ENCODE measurements at regions not wholly inside any gene's neighbourhood (a gene's known extent, or its start where the extent isn't known, plus 50 kb on each side); places are given as distances from the start of the nearest gene placed in this dataset.
"Not testable (repeated sequence)": the region's sequence is repeated elsewhere in the genome, so short reads cannot be mapped to it uniquely, and the experiment has no call there.

DNA sequence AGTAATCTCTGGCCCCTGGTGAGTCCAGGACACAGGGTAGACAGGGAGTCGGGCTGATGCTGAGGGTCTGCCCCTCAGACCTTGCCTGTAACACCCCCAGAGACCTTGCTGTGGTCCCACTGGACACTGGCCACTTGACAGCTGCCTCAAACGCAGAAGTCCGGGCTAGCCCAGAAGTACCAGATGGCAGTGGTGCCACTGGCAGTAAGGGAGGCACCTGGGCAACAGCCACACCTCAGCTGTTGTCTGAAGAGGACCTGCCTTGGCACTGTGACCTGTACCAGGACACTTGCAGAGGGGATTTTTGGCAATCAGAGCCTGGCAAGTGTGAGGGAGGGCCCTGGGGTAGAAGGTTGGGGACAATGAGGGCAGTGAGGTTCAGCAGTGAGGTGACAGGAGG is 63.3 kb upstream of the UXT start:
- Histone ChIP-seq H3K4me1 (ENCODE audit: control insufficient read depth, extremely low read depth, insufficient read depth, low read length) (no peaks in the 10 kb centered on the region), H3K4me3 (ENCODE audit: control insufficient read depth in 2 of 3, extremely low read depth in 1 of 3, insufficient read depth in 2 of 3, low read depth in 1 of 3, low read length in 3 of 3) (no peak overlapping the region), H3K27ac (ENCODE audit: control insufficient read depth, insufficient read depth, low read length) (no peak overlapping the region), H2AFZ (ENCODE audit: control insufficient read depth, low read length) (no peak overlapping the region), H3K79me2 (ENCODE audit: control insufficient read depth, insufficient read depth, low read length) (no peaks in the 10 kb centered on the region), H4K20me1 (ENCODE audit: control insufficient read depth, extremely low read depth, insufficient read depth, low read length) (no peaks in the 10 kb centered on the region), H3K9ac (ENCODE audit: control insufficient read depth, extremely low read depth, insufficient read depth, low read length) (no peak overlapping the region), H3K4me2 (ENCODE audit: control insufficient read depth, extremely low read depth, insufficient read depth, low read depth, low read length) (no peak overlapping the region), H3K9me1 (ENCODE audit: control insufficient read depth, extremely low read depth, insufficient read depth, low read length) (no peaks in the 10 kb centered on the region), H3K27me3 (ENCODE audit: control insufficient read depth, extremely low read depth, insufficient read depth, low read length) (no peaks in the 10 kb centered on the region), H3K36me3 (ENCODE audit: control insufficient read depth in 2 of 2, extremely low read depth in 1 of 2, insufficient read depth in 2 of 2, low read length in 2 of 2) (no peaks in the 10 kb centered on the region), H3K9me3 (ENCODE audit: control insufficient read depth, low read depth, low read length) (peaks cover 9% of the 10 kb centered on the region)
- TF ChIP-seq, protein P1, sequence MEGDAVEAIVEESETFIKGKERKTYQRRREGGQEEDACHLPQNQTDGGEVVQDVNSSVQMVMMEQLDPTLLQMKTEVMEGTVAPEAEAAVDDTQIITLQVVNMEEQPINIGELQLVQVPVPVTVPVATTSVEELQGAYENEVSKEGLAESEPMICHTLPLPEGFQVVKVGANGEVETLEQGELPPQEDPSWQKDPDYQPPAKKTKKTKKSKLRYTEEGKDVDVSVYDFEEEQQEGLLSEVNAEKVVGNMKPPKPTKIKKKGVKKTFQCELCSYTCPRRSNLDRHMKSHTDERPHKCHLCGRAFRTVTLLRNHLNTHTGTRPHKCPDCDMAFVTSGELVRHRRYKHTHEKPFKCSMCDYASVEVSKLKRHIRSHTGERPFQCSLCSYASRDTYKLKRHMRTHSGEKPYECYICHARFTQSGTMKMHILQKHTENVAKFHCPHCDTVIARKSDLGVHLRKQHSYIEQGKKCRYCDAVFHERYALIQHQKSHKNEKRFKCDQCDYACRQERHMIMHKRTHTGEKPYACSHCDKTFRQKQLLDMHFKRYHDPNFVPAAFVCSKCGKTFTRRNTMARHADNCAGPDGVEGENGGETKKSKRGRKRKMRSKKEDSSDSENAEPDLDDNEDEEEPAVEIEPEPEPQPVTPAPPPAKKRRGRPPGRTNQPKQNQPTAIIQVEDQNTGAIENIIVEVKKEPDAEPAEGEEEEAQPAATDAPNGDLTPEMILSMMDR (optimal IDR thresholded peaks at IDR 0.05 in 1 of 3, IDR thresholded peaks at IDR 0.05 in 1 of 3, conservative IDR thresholded peaks at IDR 0.05 in 1 of 3; ENCODE audit: extremely low read depth in 1 of 3, insufficient read depth in 2 of 3, low read length in 3 of 3): no peak
- no peak for TF ChIP-seq EZH2 (IDR thresholded peaks at IDR 0.05; ENCODE audit: low read length)
- FAIRE-seq (no peak), DNase-seq (ENCODE audit: low read depth, low spot score) (no peak)
- dilution Hi-C loops (cut with MboI; ENCODE audit: extremely low pct_ligation_motif_present, low sequenced_read_pairs): no loop called here

DNA sequence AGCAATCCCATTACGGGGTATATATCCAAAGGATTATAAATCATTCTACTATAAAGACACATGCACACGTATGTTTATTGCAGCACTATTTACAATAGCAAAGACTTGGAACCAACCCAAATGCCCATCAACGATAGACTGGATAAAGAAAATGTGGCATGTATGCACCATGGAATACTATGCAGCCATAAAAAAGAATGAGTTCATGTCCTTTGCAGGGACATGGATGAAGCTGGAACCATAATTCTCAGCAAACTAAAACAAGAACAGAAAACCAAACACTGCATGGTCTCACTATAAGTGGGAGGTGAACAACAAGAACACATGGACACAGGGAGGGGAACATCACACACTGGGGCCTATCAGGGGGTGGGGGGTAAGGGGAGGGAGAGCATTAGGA is 56.1 kb upstream of the UXT start:
- H3K9me1 ChIP-seq (ENCODE audit: control insufficient read depth, extremely low read depth, insufficient read depth, low read length); H3K9ac ChIP-seq (ENCODE audit: control insufficient read depth, extremely low read depth, insufficient read depth, low read length); H3K4me3 ChIP-seq (ENCODE audit: control insufficient read depth in 2 of 3, extremely low read depth in 1 of 3, insufficient read depth in 2 of 3, low read depth in 1 of 3, low read length in 3 of 3); H4K20me1 ChIP-seq (ENCODE audit: control insufficient read depth, extremely low read depth, insufficient read depth, low read length); H3K79me2 ChIP-seq (ENCODE audit: control insufficient read depth, insufficient read depth, low read length); FAIRE-seq; H3K27ac ChIP-seq (ENCODE audit: control insufficient read depth, insufficient read depth, low read length); H3K9me3 ChIP-seq (ENCODE audit: control insufficient read depth, low read depth, low read length); dilution Hi-C loops (cut with MboI; ENCODE audit: extremely low pct_ligation_motif_present, low sequenced_read_pairs); H3K4me2 ChIP-seq (ENCODE audit: control insufficient read depth, extremely low read depth, insufficient read depth, low read depth, low read length); H3K27me3 ChIP-seq (ENCODE audit: control insufficient read depth, extremely low read depth, insufficient read depth, low read length); DNase-seq (ENCODE audit: low read depth, low spot score); H3K36me3 ChIP-seq (ENCODE audit: control insufficient read depth in 2 of 2, extremely low read depth in 1 of 2, insufficient read depth in 2 of 2, low read length in 2 of 2); H2AFZ ChIP-seq (ENCODE audit: control insufficient read depth, low read length); H3K4me1 ChIP-seq (ENCODE audit: control insufficient read depth, extremely low read depth, insufficient read depth, low read length): not testable (repeated sequence)

DNA sequence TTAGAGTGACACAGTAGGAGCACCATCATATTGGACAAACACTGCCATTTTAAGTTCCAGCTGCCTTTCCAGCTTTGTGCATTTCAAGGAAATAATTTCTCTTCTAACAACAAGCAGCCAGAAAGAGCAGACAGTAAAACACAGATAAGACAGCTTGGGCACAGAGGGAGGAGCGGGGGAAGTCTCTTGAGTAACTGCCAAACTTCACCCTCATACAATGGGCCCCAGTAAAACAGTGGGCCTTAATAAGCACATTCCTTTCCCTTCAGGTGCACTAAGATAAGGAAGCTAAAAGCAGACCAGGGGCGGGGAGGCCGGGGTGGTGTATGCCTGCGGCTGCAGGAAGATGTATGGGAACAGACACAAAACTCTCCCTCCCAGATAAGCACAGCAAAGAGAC is 53.7 kb upstream of the UXT start:
- H3K79me2 ChIP-seq (ENCODE audit: control insufficient read depth, insufficient read depth, low read length); H3K4me1 ChIP-seq (ENCODE audit: control insufficient read depth, extremely low read depth, insufficient read depth, low read length); H3K9me1 ChIP-seq (ENCODE audit: control insufficient read depth, extremely low read depth, insufficient read depth, low read length); FAIRE-seq; H3K27me3 ChIP-seq (ENCODE audit: control insufficient read depth, extremely low read depth, insufficient read depth, low read length); H3K4me2 ChIP-seq (ENCODE audit: control insufficient read depth, extremely low read depth, insufficient read depth, low read depth, low read length); DNase-seq (ENCODE audit: low read depth, low spot score); H3K4me3 ChIP-seq (ENCODE audit: control insufficient read depth in 2 of 3, extremely low read depth in 1 of 3, insufficient read depth in 2 of 3, low read depth in 1 of 3, low read length in 3 of 3); H3K9me3 ChIP-seq (ENCODE audit: control insufficient read depth, low read depth, low read length); dilution Hi-C loops (cut with MboI; ENCODE audit: extremely low pct_ligation_motif_present, low sequenced_read_pairs); H3K9ac ChIP-seq (ENCODE audit: control insufficient read depth, extremely low read depth, insufficient read depth, low read length); H3K27ac ChIP-seq (ENCODE audit: control insufficient read depth, insufficient read depth, low read length); H2AFZ ChIP-seq (ENCODE audit: control insufficient read depth, low read length); H4K20me1 ChIP-seq (ENCODE audit: control insufficient read depth, extremely low read depth, insufficient read depth, low read length); H3K36me3 ChIP-seq (ENCODE audit: control insufficient read depth in 2 of 2, extremely low read depth in 1 of 2, insufficient read depth in 2 of 2, low read length in 2 of 2): not testable (repeated sequence)

All from keratinocyte (primary cell).